ENCODE measurements at regions not wholly inside any gene's neighbourhood (a gene's known extent, or its start where the extent isn't known, plus 50 kb on each side); places are given as distances from the start of the nearest gene placed in this dataset.

GRCh38 chr1:218538341-218538740, 193.2 kb downstream of the TGFB2 start:
- H3K27me3 ChIP-seq (ENCODE audit: control insufficient read depth, insufficient read depth, low read length, poor library complexity, severe bottlenecking), result no peaks in the 10 kb centered on the region

GRCh38 chr1:218546314-218546713, 201.2 kb downstream of the TGFB2 start:
- Mint-ChIP-seq H3K9me3 (no peaks in the 10 kb centered on the region), H3K27ac (no peak overlapping the region)
- WGBS, 2 experiments (ENCODE audit: insufficient coverage in 1 of 2, insufficient read length in 1 of 2), result 100% methylated on average over 1 of the region's 1 CpG; no CpG with 5 or more reads in 1 of the 2 experiments

More at GRCh38 chr1:218538341-218538740, 193.2 kb downstream of the TGFB2 start:
- Mint-ChIP-seq H3K9me3 (no peaks in the 10 kb centered on the region), H3K27me3 (ENCODE audit: insufficient read depth) (no peaks in the 10 kb centered on the region), H3K4me1 (no peaks in the 10 kb centered on the region), H3K27ac (no peak overlapping the region), H3K36me3 (ENCODE audit: low read depth) (no peaks in the 10 kb centered on the region), H3K4me3 (no peak overlapping the region)
- Histone ChIP-seq H3K4me1 (ENCODE audit: control insufficient read depth, insufficient read depth, low read length) (no peaks in the 10 kb centered on the region), H3K36me3 (ENCODE audit: control insufficient read depth, insufficient read depth, low read length) (no peaks in the 10 kb centered on the region), H3K4me3 (ENCODE audit: low read length) (no peak overlapping the region), H3K9ac (ENCODE audit: extremely low read depth, low read length, poor library complexity, severe bottlenecking) (no peak overlapping the region), H3K9me3 (ENCODE audit: control insufficient read depth, low read length) (no peaks in the 10 kb centered on the region), H3K27ac (ENCODE audit: low read depth, low read length) (no peak overlapping the region)
- TF ChIP-seq CTCF (conservative IDR thresholded peaks at IDR 0.05), result no peak
- DNase-seq, result no peak
- 87 to 91% methylated on average over 2 of the region's 2 CpGs for WGBS, 2 experiments (ENCODE audit: insufficient coverage in 1 of 2, insufficient read length in 1 of 2)

GRCh38 chr1:218547957-218548730, 203.0 kb downstream of the TGFB2 start:
- no peak overlapping the region for H3K4me3 Mint-ChIP-seq
- no peaks in the 10 kb centered on the region for H3K4me1 ChIP-seq (ENCODE audit: control insufficient read depth, insufficient read depth, low read length)
- H3K4me1 Mint-ChIP-seq, result no peaks in the 10 kb centered on the region
- H3K36me3 ChIP-seq (ENCODE audit: control insufficient read depth, insufficient read depth, low read length), result no peaks in the 10 kb centered on the region
- no peak overlapping the region for H3K9ac ChIP-seq (ENCODE audit: extremely low read depth, low read length, poor library complexity, severe bottlenecking)
- DNase-seq, result no peak
- H3K27ac Mint-ChIP-seq, result peak overlapping the region; percentile 27
- H3K9me3 ChIP-seq (ENCODE audit: control insufficient read depth, low read length), result no peaks in the 10 kb centered on the region
- H3K9me3 Mint-ChIP-seq, result no peaks in the 10 kb centered on the region
- H3K27ac ChIP-seq (ENCODE audit: low read depth, low read length), result no peak overlapping the region
- 84 to 95% methylated on average over 8 to 10 of the region's 10 CpGs for WGBS, 2 experiments (ENCODE audit: insufficient coverage in 1 of 2, insufficient read length in 1 of 2)
- H3K27me3 Mint-ChIP-seq (ENCODE audit: insufficient read depth), result no peaks in the 10 kb centered on the region
- TF ChIP-seq CTCF (conservative IDR thresholded peaks at IDR 0.05), result no peak
- H3K4me3 ChIP-seq (ENCODE audit: low read length), result no peak overlapping the region
- H3K36me3 Mint-ChIP-seq (ENCODE audit: low read depth), result no peaks in the 10 kb centered on the region
- H3K27me3 ChIP-seq (ENCODE audit: control insufficient read depth, insufficient read depth, low read length, poor library complexity, severe bottlenecking), result no peaks in the 10 kb centered on the region

More at GRCh38 chr1:218546314-218546713, 201.2 kb downstream of the TGFB2 start:
- Histone ChIP-seq H3K9ac (ENCODE audit: extremely low read depth, low read length, poor library complexity, severe bottlenecking) (no peak overlapping the region), H3K9me3 (ENCODE audit: control insufficient read depth, low read length) (no peaks in the 10 kb centered on the region), H3K27me3 (ENCODE audit: control insufficient read depth, insufficient read depth, low read length, poor library complexity, severe bottlenecking) (no peaks in the 10 kb centered on the region), H3K36me3 (ENCODE audit: control insufficient read depth, insufficient read depth, low read length) (no peaks in the 10 kb centered on the region), H3K4me3 (ENCODE audit: low read length) (no peak overlapping the region), H3K4me1 (ENCODE audit: control insufficient read depth, insufficient read depth, low read length) (no peaks in the 10 kb centered on the region), H3K27ac (ENCODE audit: low read depth, low read length) (no peak overlapping the region)
- Mint-ChIP-seq H3K36me3 (ENCODE audit: low read depth) (no peaks in the 10 kb centered on the region), H3K4me3 (no peak overlapping the region), H3K4me1 (no peaks in the 10 kb centered on the region), H3K27me3 (ENCODE audit: insufficient read depth) (no peaks in the 10 kb centered on the region)
- no peak for TF ChIP-seq CTCF (conservative IDR thresholded peaks at IDR 0.05)
- no peak for DNase-seq

Data from endodermal cell (in vitro differentiated cells).